Caco-2 (cell line): ENCODE measurements at regions not wholly inside any gene's neighbourhood (a gene's known extent, or its start where the extent isn't known, plus 50 kb on each side); places are given as distances from the start of the nearest gene placed in this dataset.

Experiments used
- BruUV-seq: library from RNA; stranded (reverse); fragments of 400-500 nt; replicated peaks from 2 replicates; lab custom pipeline; 2021; lab: Mats Ljungman, UMichigan
- CTCF ChIA-PET: fragments of 300-600 bp; sonication (Branson Sonifier 250); formaldehyde crosslinking; loops from one replicate; lab custom pipeline; 2022; ENCODE audit warnings: antibody characterized with exemption; lab: Charles Lee
- POLR2A ChIA-PET: fragments of 300-600 bp; sonication (Branson Sonifier 250); formaldehyde crosslinking; loops from one replicate; lab custom pipeline; 2022; ENCODE audit warnings: antibody characterized with exemption; lab: Charles Lee
- DNase-seq, 2 experiments: peaks; one replicate each; pipeline versions ENCODE4 v3.0.0 to v3.0.0-alpha.2; 2020 to 2022
- H3K27me3 ChIP-seq: replicated peaks from 2 replicates; pipeline ENCODE4 v1.6.0; 2011; ENCODE audit warnings: low read length; ENCODE audit not compliant: control insufficient read depth, insufficient read depth
- H3K36me3 ChIP-seq: 2 replicates; pipeline ENCODE4 v1.5.1; 2011; ENCODE audit warnings: low read length; ENCODE audit not compliant: control insufficient read depth, insufficient read depth
- H3K4me1 ChIP-seq: fragments of 250-450 bp; sonication (Bioruptor Pico); 2 replicates; pipeline ENCODE4 v1.5.1; 2020; ENCODE audit warnings: mild to moderate bottlenecking
- H3K4me3 ChIP-seq: 2 replicates; pipeline ENCODE4 v1.5.1; 2011; ENCODE audit warnings: low read depth, mild to moderate bottlenecking, control low read depth, low read length
- H3K9me3 ChIP-seq: fragments of 250-450 bp; sonication (Bioruptor Pico); 2 replicates; pipeline ENCODE4 v1.5.1; 2020; ENCODE audit warnings: mild to moderate bottlenecking, moderate library complexity
- H3K27ac Mint-ChIP-seq: one replicate; pipeline ENCODE4 v1.8.0; 2022; ENCODE audit warnings: mixed read lengths; ENCODE audit not compliant: unreplicated experiment
- H3K27me3 Mint-ChIP-seq: one replicate; pipeline ENCODE4 v1.8.0; 2022; ENCODE audit warnings: mixed read lengths; ENCODE audit not compliant: insufficient read depth, unreplicated experiment
- H3K36me3 Mint-ChIP-seq: one replicate; pipeline ENCODE4 v1.8.0; 2022; ENCODE audit warnings: mild to moderate bottlenecking, mixed read lengths; ENCODE audit not compliant: insufficient read depth, unreplicated experiment
- H3K4me1 Mint-ChIP-seq: one replicate; pipeline ENCODE4 v1.8.0; 2022; ENCODE audit warnings: low read depth, mixed read lengths; ENCODE audit not compliant: unreplicated experiment
- H3K4me3 Mint-ChIP-seq: one replicate; pipeline ENCODE4 v1.8.0; 2022; ENCODE audit warnings: mild to moderate bottlenecking, moderate library complexity, mixed read lengths; ENCODE audit not compliant: unreplicated experiment
- H3K9me3 Mint-ChIP-seq: one replicate; pipeline ENCODE4 v1.8.0; 2022; ENCODE audit warnings: mixed read lengths; ENCODE audit not compliant: unreplicated experiment
- CTCF ChIP-seq, 2 experiments: fragments of 200-600 bp in 1 of 2; IDR thresholded peaks; 1 replicate in 1 of 2; 2 replicates in 1 of 2; pipeline versions ENCODE4 v1.5.1 to v1.8.0; 2011 to 2022; ENCODE audit warnings: antibody characterized with exemption in 1 of 2, control low read depth in 1 of 2, inconsistent platforms in 1 of 2, low read depth in 1 of 2, low read length in 1 of 2, mild to moderate bottlenecking in 1 of 2, moderate library complexity in 1 of 2; ENCODE audit not compliant: insufficient read depth in 1 of 2, severe bottlenecking in 1 of 2, unreplicated experiment in 1 of 2
- intact Hi-C: fragments of 100-400 bp; cut with micrococcal nuclease; formaldehyde crosslinking; loops from one replicate; pipeline ENCODE4 v1.10.0; 2022; ENCODE audit not compliant: unreplicated experiment

- Histone ChIP-seq H3K27me3 (no peaks in the 10 kb centered on the region), H3K9me3 (no peaks in the 10 kb centered on the region), H3K4me1 (peaks cover 4% of the 10 kb centered on the region; the same call in 1 of the 2 replicates), H3K4me3 (no peak overlapping the region), H3K36me3 (no peaks in the 10 kb centered on the region)
- intact Hi-C loops = no loop called here
- no peaks in the 10 kb centered on the region for H3K9me3 Mint-ChIP-seq
- no peak for DNase-seq
- POLR2A ChIA-PET = no interaction called here
- H3K27me3 Mint-ChIP-seq = no peaks in the 10 kb centered on the region
- no TSS peak for BruUV-seq
- CTCF ChIA-PET = no interaction called here
- no peaks in the 10 kb centered on the region for H3K36me3 Mint-ChIP-seq
- H3K4me3 Mint-ChIP-seq = no peak overlapping the region
- TF ChIP-seq CTCF (IDR thresholded peaks at IDR 0.05; ENCODE audit: insufficient read depth in 1 of 2, low read depth in 1 of 2, low read length in 1 of 2, severe bottlenecking in 1 of 2, unreplicated experiment in 1 of 2) = no peak
- H3K4me1 Mint-ChIP-seq = peaks cover 6% of the 10 kb centered on the region
- peak overlapping the region; percentile 45 for H3K27ac Mint-ChIP-seq
Observed at GRCh38 chr1:243930822-243931671, 81.0 kb upstream of the AKT3 start.

- H3K27ac Mint-ChIP-seq = no peak overlapping the region
Observed at GRCh38 chr1:243927381-243927780, 77.3 kb upstream of the AKT3 start.

GRCh38 chr1:243926803-243927245 is 76.8 kb upstream of the AKT3 start:
- peaks cover 10% of the 10 kb centered on the region for H3K9me3 Mint-ChIP-seq
- Histone ChIP-seq H3K36me3 (no peaks in the 10 kb centered on the region), H3K27me3 (no peaks in the 10 kb centered on the region), H3K4me1 (peaks cover 4% of the 10 kb centered on the region; the same call in 1 of the 2 replicates), H3K9me3 (no peaks in the 10 kb centered on the region), H3K4me3 (no peak overlapping the region)
- CTCF ChIA-PET = no interaction called here
- no peak overlapping the region for H3K27ac Mint-ChIP-seq
- no TSS peak for BruUV-seq
- no peaks in the 10 kb centered on the region for H3K27me3 Mint-ChIP-seq
- POLR2A ChIA-PET = no interaction called here
- H3K4me1 Mint-ChIP-seq = peaks cover 6% of the 10 kb centered on the region
- no peak for DNase-seq
- H3K4me3 Mint-ChIP-seq = no peak overlapping the region
- H3K36me3 Mint-ChIP-seq = no peaks in the 10 kb centered on the region
- no peak for TF ChIP-seq CTCF (IDR thresholded peaks at IDR 0.05; ENCODE audit: insufficient read depth in 1 of 2, low read depth in 1 of 2, low read length in 1 of 2, severe bottlenecking in 1 of 2, unreplicated experiment in 1 of 2)
- intact Hi-C loops = no loop called here

More at GRCh38 chr1:243927381-243927780, 77.3 kb upstream of the AKT3 start:
- peaks cover 4% of the 10 kb centered on the region; the same call in 1 of the 2 replicates for H3K4me1 ChIP-seq
- DNase-seq = no peak
- CTCF ChIA-PET = no interaction called here
- no peaks in the 10 kb centered on the region for H3K27me3 ChIP-seq
- POLR2A ChIA-PET = no interaction called here
- peaks cover 10% of the 10 kb centered on the region for H3K9me3 Mint-ChIP-seq
- no peak overlapping the region for H3K4me3 Mint-ChIP-seq
- no peaks in the 10 kb centered on the region for H3K36me3 ChIP-seq
- TF ChIP-seq CTCF (IDR thresholded peaks at IDR 0.05; ENCODE audit: insufficient read depth in 1 of 2, low read depth in 1 of 2, low read length in 1 of 2, severe bottlenecking in 1 of 2, unreplicated experiment in 1 of 2) = no peak
- no peaks in the 10 kb centered on the region for H3K36me3 Mint-ChIP-seq
- no TSS peak for BruUV-seq
- H3K27me3 Mint-ChIP-seq = no peaks in the 10 kb centered on the region
- peaks cover 6% of the 10 kb centered on the region for H3K4me1 Mint-ChIP-seq
- H3K9me3 ChIP-seq = no peaks in the 10 kb centered on the region
- intact Hi-C loops = no loop called here
- H3K4me3 ChIP-seq = no peak overlapping the region
